SK-N-SH (cell line): ENCODE measurements at regions not wholly inside any gene's neighbourhood (a gene's known extent, or its start where the extent isn't known, plus 50 kb on each side); places are given as distances from the start of the nearest gene placed in this dataset.

Source experiments
- FOXM1 ChIP-seq: IDR thresholded peaks from 2 replicates; pipeline ENCODE4 v1.4.0; 2012; ENCODE audit warnings: low read depth, mild to moderate bottlenecking
- MXI1 ChIP-seq: IDR thresholded peaks from 2 replicates; pipeline ENCODE4 v1.6.1; 2012; ENCODE audit warnings: mild to moderate bottlenecking, low read depth, low read length, improper control_type of control experiment
- NRF1 ChIP-seq: IDR thresholded peaks from 2 replicates; pipeline ENCODE4 v1.6.1; 2012; ENCODE audit warnings: low read depth, mild to moderate bottlenecking, low read length
- RAD21 ChIP-seq: IDR thresholded peaks from 2 replicates; pipeline ENCODE4 v1.6.1; 2012; ENCODE audit warnings: mild to moderate bottlenecking, low read length
- RFX5 ChIP-seq: IDR thresholded peaks from 2 replicates; pipeline ENCODE4 v1.6.1; 2012; ENCODE audit warnings: mild to moderate bottlenecking, improper control_type of control experiment, low read length
- YY1 ChIP-seq: IDR thresholded peaks from 2 replicates; pipeline ENCODE4 v1.4.0; 2012; ENCODE audit warnings: low read depth, mild to moderate bottlenecking
- TF ChIP-seq, protein P1 (sequence below): fragments of 200-600 bp; sonication (generic); IDR thresholded peaks from 2 replicates; pipeline ENCODE4 v1.6.1; 2017; ENCODE audit warnings: antibody characterized with exemption, mild to moderate bottlenecking, moderate library complexity
- TF ChIP-seq, protein P2 (sequence below): fragments of 150-350 bp; IDR thresholded peaks from 2 replicates; pipeline ENCODE4 v1.6.1; 2017; ENCODE audit warnings: antibody characterized with exemption, low read length, low read depth, borderline replicate concordance
- TF ChIP-seq, protein P3 (sequence below): IDR thresholded peaks from 2 replicates; pipeline ENCODE4 v1.6.1; 2012; ENCODE audit warnings: mild to moderate bottlenecking, low read depth, low read length, moderate library complexity
- TF ChIP-seq, protein P4 (sequence below): IDR thresholded peaks from 2 replicates; pipeline ENCODE4 v1.4.0; 2012; ENCODE audit warnings: low read depth, borderline replicate concordance

DNA sequence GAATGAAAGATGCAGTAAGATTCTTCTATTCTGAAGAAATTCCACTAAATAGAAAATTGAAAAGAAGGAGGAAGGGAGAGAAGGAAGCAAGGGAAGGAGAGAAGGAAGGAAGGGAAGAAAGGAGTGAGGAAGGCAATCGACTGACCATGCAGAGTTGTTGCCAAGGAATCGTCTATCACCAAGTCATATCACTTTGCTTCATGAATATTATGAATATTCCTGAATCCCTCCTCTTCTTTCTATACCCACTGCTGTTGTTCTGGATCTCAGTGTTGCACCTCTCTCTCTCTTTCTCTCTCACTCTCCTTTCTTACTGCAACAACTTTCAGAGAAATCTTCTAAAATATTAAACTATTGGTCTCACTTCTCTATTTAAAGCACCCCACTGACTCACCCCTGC is 222.4 kb downstream of the IPO8 start:
- TF ChIP-seq, protein P1, sequence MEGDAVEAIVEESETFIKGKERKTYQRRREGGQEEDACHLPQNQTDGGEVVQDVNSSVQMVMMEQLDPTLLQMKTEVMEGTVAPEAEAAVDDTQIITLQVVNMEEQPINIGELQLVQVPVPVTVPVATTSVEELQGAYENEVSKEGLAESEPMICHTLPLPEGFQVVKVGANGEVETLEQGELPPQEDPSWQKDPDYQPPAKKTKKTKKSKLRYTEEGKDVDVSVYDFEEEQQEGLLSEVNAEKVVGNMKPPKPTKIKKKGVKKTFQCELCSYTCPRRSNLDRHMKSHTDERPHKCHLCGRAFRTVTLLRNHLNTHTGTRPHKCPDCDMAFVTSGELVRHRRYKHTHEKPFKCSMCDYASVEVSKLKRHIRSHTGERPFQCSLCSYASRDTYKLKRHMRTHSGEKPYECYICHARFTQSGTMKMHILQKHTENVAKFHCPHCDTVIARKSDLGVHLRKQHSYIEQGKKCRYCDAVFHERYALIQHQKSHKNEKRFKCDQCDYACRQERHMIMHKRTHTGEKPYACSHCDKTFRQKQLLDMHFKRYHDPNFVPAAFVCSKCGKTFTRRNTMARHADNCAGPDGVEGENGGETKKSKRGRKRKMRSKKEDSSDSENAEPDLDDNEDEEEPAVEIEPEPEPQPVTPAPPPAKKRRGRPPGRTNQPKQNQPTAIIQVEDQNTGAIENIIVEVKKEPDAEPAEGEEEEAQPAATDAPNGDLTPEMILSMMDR: no peak
- TF ChIP-seq YY1 (no peak), FOXM1 (no peak), RFX5 (no peak), MXI1 (no peak), NRF1 (no peak), RAD21 (no peak)
- TF ChIP-seq, protein P2, sequence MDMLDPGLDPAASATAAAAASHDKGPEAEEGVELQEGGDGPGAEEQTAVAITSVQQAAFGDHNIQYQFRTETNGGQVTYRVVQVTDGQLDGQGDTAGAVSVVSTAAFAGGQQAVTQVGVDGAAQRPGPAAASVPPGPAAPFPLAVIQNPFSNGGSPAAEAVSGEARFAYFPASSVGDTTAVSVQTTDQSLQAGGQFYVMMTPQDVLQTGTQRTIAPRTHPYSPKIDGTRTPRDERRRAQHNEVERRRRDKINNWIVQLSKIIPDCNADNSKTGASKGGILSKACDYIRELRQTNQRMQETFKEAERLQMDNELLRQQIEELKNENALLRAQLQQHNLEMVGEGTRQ: no peak
- TF ChIP-seq, protein P3, sequence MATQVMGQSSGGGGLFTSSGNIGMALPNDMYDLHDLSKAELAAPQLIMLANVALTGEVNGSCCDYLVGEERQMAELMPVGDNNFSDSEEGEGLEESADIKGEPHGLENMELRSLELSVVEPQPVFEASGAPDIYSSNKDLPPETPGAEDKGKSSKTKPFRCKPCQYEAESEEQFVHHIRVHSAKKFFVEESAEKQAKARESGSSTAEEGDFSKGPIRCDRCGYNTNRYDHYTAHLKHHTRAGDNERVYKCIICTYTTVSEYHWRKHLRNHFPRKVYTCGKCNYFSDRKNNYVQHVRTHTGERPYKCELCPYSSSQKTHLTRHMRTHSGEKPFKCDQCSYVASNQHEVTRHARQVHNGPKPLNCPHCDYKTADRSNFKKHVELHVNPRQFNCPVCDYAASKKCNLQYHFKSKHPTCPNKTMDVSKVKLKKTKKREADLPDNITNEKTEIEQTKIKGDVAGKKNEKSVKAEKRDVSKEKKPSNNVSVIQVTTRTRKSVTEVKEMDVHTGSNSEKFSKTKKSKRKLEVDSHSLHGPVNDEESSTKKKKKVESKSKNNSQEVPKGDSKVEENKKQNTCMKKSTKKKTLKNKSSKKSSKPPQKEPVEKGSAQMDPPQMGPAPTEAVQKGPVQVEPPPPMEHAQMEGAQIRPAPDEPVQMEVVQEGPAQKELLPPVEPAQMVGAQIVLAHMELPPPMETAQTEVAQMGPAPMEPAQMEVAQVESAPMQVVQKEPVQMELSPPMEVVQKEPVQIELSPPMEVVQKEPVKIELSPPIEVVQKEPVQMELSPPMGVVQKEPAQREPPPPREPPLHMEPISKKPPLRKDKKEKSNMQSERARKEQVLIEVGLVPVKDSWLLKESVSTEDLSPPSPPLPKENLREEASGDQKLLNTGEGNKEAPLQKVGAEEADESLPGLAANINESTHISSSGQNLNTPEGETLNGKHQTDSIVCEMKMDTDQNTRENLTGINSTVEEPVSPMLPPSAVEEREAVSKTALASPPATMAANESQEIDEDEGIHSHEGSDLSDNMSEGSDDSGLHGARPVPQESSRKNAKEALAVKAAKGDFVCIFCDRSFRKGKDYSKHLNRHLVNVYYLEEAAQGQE: no peak
- TF ChIP-seq, protein P4, sequence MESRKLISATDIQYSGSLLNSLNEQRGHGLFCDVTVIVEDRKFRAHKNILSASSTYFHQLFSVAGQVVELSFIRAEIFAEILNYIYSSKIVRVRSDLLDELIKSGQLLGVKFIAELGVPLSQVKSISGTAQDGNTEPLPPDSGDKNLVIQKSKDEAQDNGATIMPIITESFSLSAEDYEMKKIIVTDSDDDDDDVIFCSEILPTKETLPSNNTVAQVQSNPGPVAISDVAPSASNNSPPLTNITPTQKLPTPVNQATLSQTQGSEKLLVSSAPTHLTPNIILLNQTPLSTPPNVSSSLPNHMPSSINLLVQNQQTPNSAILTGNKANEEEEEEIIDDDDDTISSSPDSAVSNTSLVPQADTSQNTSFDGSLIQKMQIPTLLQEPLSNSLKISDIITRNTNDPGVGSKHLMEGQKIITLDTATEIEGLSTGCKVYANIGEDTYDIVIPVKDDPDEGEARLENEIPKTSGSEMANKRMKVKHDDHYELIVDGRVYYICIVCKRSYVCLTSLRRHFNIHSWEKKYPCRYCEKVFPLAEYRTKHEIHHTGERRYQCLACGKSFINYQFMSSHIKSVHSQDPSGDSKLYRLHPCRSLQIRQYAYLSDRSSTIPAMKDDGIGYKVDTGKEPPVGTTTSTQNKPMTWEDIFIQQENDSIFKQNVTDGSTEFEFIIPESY: no peak
